ENCODE measurements at regions not wholly inside any gene's neighbourhood (a gene's known extent, or its start where the extent isn't known, plus 50 kb on each side); places are given as distances from the start of the nearest gene placed in this dataset.

GRCh38 chr15:69606144-69606543 is 153.5 kb downstream of the RPLP1 start:
- Histone ChIP-seq H3K36me3 (ENCODE audit: control insufficient read depth, insufficient read depth, low read length) (no peaks in the 10 kb centered on the region), H3K4me1 (no peaks in the 10 kb centered on the region), H3K27me3 (ENCODE audit: control insufficient read depth, insufficient read depth, low read length) (no peaks in the 10 kb centered on the region), H3K9me3 (ENCODE audit: control insufficient read depth, low read length) (no peaks in the 10 kb centered on the region), H3K27ac (no peak overlapping the region), H3K79me2 (no peaks in the 10 kb centered on the region), H3K4me3 (ENCODE audit: low read depth, low read length) (no peak overlapping the region), H2AFZ (no peak overlapping the region), H3K4me2 (ENCODE audit: low read length) (no peak overlapping the region), H3K9ac (no peak overlapping the region)
- TF ChIP-seq, protein P1, sequence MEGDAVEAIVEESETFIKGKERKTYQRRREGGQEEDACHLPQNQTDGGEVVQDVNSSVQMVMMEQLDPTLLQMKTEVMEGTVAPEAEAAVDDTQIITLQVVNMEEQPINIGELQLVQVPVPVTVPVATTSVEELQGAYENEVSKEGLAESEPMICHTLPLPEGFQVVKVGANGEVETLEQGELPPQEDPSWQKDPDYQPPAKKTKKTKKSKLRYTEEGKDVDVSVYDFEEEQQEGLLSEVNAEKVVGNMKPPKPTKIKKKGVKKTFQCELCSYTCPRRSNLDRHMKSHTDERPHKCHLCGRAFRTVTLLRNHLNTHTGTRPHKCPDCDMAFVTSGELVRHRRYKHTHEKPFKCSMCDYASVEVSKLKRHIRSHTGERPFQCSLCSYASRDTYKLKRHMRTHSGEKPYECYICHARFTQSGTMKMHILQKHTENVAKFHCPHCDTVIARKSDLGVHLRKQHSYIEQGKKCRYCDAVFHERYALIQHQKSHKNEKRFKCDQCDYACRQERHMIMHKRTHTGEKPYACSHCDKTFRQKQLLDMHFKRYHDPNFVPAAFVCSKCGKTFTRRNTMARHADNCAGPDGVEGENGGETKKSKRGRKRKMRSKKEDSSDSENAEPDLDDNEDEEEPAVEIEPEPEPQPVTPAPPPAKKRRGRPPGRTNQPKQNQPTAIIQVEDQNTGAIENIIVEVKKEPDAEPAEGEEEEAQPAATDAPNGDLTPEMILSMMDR (IDR thresholded peaks at IDR 0.05), result no peak

- Histone ChIP-seq H3K27ac (no peak overlapping the region), H3K36me3 (ENCODE audit: control insufficient read depth, insufficient read depth, low read length) (no peaks in the 10 kb centered on the region), H3K9me3 (ENCODE audit: control insufficient read depth, low read length) (no peaks in the 10 kb centered on the region), H3K4me3 (ENCODE audit: low read depth, low read length) (no peak overlapping the region), H3K79me2 (no peaks in the 10 kb centered on the region), H3K4me1 (no peaks in the 10 kb centered on the region), H3K9ac (no peak overlapping the region), H2AFZ (no peak overlapping the region), H3K4me2 (ENCODE audit: low read length) (no peak overlapping the region), H3K27me3 (ENCODE audit: control insufficient read depth, insufficient read depth, low read length) (no peaks in the 10 kb centered on the region)
- TF ChIP-seq, protein P1 (IDR thresholded peaks at IDR 0.05), result no peak
Observed at GRCh38 chr15:69606921-69607500, 154.4 kb downstream of the RPLP1 start.

DNA sequence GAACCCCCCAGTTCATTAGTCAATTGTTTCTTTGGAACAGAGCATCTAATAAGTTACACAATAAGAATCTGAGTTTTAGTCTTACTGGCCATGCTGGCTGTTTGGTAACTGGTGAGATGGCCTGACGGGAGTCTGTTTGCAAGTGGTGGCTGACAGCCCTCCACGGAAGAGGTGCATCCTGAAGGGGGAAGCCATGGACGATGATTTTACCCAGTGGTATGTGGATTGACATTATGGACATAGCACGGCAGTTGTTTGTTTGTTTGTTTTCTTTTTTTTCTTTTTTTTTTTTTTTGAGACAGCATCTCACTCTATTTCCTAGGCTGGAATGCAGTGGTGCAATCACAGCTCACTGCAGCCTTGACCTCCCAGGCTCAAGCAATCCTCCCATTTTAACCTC is 156.0 kb downstream of the RPLP1 start:
- no peak overlapping the region for H3K27ac ChIP-seq
- H3K79me2 ChIP-seq, result no peaks in the 10 kb centered on the region
- no peaks in the 10 kb centered on the region for H3K4me1 ChIP-seq
- no peak overlapping the region for H3K9ac ChIP-seq
- H3K4me3 ChIP-seq (ENCODE audit: low read depth, low read length), result no peak overlapping the region
- H2AFZ ChIP-seq, result no peak overlapping the region
- TF ChIP-seq, protein P1 (IDR thresholded peaks at IDR 0.05), result no peak
- no peaks in the 10 kb centered on the region for H3K36me3 ChIP-seq (ENCODE audit: control insufficient read depth, insufficient read depth, low read length)
- no peaks in the 10 kb centered on the region for H3K27me3 ChIP-seq (ENCODE audit: control insufficient read depth, insufficient read depth, low read length)
- no peak overlapping the region for H3K4me2 ChIP-seq (ENCODE audit: low read length)
- H3K9me3 ChIP-seq (ENCODE audit: control insufficient read depth, low read length), result no peaks in the 10 kb centered on the region

DNA sequence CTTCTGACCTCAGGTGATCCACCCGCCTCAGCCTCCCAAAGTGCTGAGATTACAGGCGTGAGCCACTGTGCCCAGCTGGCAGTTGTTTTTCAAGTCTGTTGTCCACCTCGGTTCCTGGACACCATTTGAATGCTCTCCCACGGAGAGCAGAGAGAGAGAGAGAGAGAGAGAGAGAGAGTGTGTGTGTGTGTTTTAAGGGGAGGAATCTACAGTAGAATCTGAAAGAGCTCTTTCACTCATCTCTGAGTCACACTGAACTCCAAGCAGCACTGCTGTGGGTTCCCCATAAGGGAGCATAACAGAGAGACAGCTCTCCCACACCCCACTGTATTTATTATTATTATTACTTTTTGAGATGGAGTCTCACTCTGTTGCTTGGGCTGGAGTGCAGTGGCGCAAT is 156.6 kb downstream of the RPLP1 start:
- TF ChIP-seq, protein P1 (IDR thresholded peaks at IDR 0.05), result no peak
- no peak overlapping the region for H3K27ac ChIP-seq

DNA sequence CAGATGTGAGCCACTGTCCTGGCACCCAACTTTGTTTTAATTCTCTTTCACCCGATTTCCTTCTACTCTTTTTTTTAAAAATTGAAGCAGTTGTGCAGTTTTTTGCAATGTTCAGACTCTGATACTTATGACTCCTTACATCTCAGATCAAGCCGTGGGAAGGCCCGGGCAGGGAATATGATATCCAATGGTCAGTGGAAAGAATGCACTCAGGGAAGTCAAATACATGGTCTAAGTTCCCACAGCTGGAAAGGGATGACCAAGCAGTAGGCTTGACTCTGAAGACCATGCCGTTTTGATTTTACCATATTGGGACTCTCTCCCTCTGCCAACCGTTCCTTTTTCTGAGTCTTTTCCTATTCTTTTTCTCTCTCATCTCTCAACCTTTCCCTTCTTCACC is 157.2 kb downstream of the RPLP1 start:
- Histone ChIP-seq H3K27ac (no peak overlapping the region), H3K4me3 (ENCODE audit: low read depth, low read length) (no peak overlapping the region), H3K9me3 (ENCODE audit: control insufficient read depth, low read length) (no peaks in the 10 kb centered on the region), H3K27me3 (ENCODE audit: control insufficient read depth, insufficient read depth, low read length) (no peaks in the 10 kb centered on the region), H3K36me3 (ENCODE audit: control insufficient read depth, insufficient read depth, low read length) (no peaks in the 10 kb centered on the region), H2AFZ (no peak overlapping the region), H3K4me2 (ENCODE audit: low read length) (no peak overlapping the region), H3K79me2 (no peaks in the 10 kb centered on the region), H3K9ac (no peak overlapping the region), H3K4me1 (no peaks in the 10 kb centered on the region)
- TF ChIP-seq, protein P1 (IDR thresholded peaks at IDR 0.05), result no peak

More for the DNA sequence above, 156.6 kb downstream of the RPLP1 start:
- Histone ChIP-seq H3K4me1 (no peaks in the 10 kb centered on the region), H3K79me2 (no peaks in the 10 kb centered on the region), H3K36me3 (ENCODE audit: control insufficient read depth, insufficient read depth, low read length) (no peaks in the 10 kb centered on the region), H3K4me2 (ENCODE audit: low read length) (no peak overlapping the region), H3K27me3 (ENCODE audit: control insufficient read depth, insufficient read depth, low read length) (no peaks in the 10 kb centered on the region), H3K9me3 (ENCODE audit: control insufficient read depth, low read length) (no peaks in the 10 kb centered on the region), H3K4me3 (ENCODE audit: low read depth, low read length) (no peak overlapping the region), H2AFZ (no peak overlapping the region), H3K9ac (no peak overlapping the region)
